Neuronal stem cell (in vitro differentiated cells): ENCODE measurements at regions not wholly inside any gene's neighbourhood (a gene's known extent, or its start where the extent isn't known, plus 50 kb on each side); places are given as distances from the start of the nearest gene placed in this dataset.

Experiments used
- DNase-seq: peaks from one replicate; pipeline ENCODE4 v3.0.0-alpha.2; 2013; ENCODE audit warnings: low spot score
- H2AFZ ChIP-seq: one replicate; pipeline ENCODE4 v1.6.1; 2013; ENCODE audit warnings: mild to moderate bottlenecking, low read length, inconsistent platforms
- H2AK5ac ChIP-seq: 2 replicates; pipeline ENCODE4 v1.6.1; 2013; ENCODE audit warnings: low read depth, mild to moderate bottlenecking, inconsistent platforms, low read length, moderate library complexity, mixed read lengths
- H2BK120ac ChIP-seq: 2 replicates; pipeline ENCODE4 v1.6.1; 2013; ENCODE audit warnings: low read depth, mild to moderate bottlenecking, inconsistent platforms, low read length, moderate library complexity, mixed read lengths
- H2BK12ac ChIP-seq: one replicate; pipeline ENCODE4 v1.6.1; 2013; ENCODE audit warnings: low read length, inconsistent platforms
- H2BK15ac ChIP-seq: 2 replicates; pipeline ENCODE4 v1.6.1; 2013; ENCODE audit warnings: mild to moderate bottlenecking, low read length, inconsistent platforms, mixed read lengths
- H2BK5ac ChIP-seq: one replicate; pipeline ENCODE4 v1.6.1; 2013; ENCODE audit warnings: inconsistent platforms, mild to moderate bottlenecking, low read length, moderate library complexity
- H3K14ac ChIP-seq: one replicate; pipeline ENCODE4 v1.6.1; 2013; ENCODE audit warnings: low read length, inconsistent platforms
- H3K18ac ChIP-seq: 2 replicates; pipeline ENCODE4 v1.6.1; 2013; ENCODE audit warnings: low read length, inconsistent platforms
- H3K23ac ChIP-seq: 2 replicates; pipeline ENCODE4 v1.6.1; 2013; ENCODE audit warnings: low read depth, mild to moderate bottlenecking, mixed read lengths, low read length, inconsistent platforms; ENCODE audit not compliant: poor library complexity
- H3K27ac ChIP-seq: replicated peaks from 3 replicates; pipeline ENCODE4 v1.5.1; 2013; ENCODE audit warnings: low read length, inconsistent platforms
- H3K27me3 ChIP-seq, 3 experiments: 2 replicates each; pipeline ENCODE4 v1.6.1; 2013; ENCODE audit warnings: low read length in 3 of 3, mild to moderate bottlenecking in 2 of 3, inconsistent platforms in 1 of 3, low read depth in 1 of 3, mixed read lengths in 1 of 3, moderate library complexity in 1 of 3; ENCODE audit not compliant: control insufficient read depth in 3 of 3, insufficient read depth in 3 of 3
- H3K36me3 ChIP-seq, 2 donors: replicated peaks in 1 of 2; 2 replicates each; pipeline ENCODE4 v1.6.1; 2013; ENCODE audit warnings: low read length in 2 of 2; ENCODE audit not compliant: control insufficient read depth in 2 of 2, insufficient read depth in 2 of 2
- H3K4ac ChIP-seq: 2 replicates; pipeline ENCODE4 v1.6.1; 2013; ENCODE audit warnings: inconsistent platforms, mild to moderate bottlenecking, low read length, moderate library complexity
- H3K4me1 ChIP-seq, 2 donors: 1 replicate in 1 of 2; 2 replicates in 1 of 2; pipeline ENCODE4 v1.6.1; 2013; ENCODE audit warnings: low read length in 2 of 2, low read depth in 1 of 2; ENCODE audit not compliant: control insufficient read depth in 2 of 2, insufficient read depth in 1 of 2
- H3K4me2 ChIP-seq: one replicate; pipeline ENCODE4 v1.6.1; 2013; ENCODE audit warnings: mild to moderate bottlenecking, low read length, inconsistent platforms; ENCODE audit not compliant: insufficient read depth, poor library complexity, severe bottlenecking
- H3K4me3 ChIP-seq, 2 donors: 2 replicates each; pipeline ENCODE4 v1.5.1; 2013; ENCODE audit warnings: low read length in 2 of 2, mild to moderate bottlenecking in 2 of 2, inconsistent platforms in 1 of 2, moderate library complexity in 1 of 2
- H3K79me1 ChIP-seq: one replicate; pipeline ENCODE4 v1.6.1; 2013; ENCODE audit warnings: low read depth, mild to moderate bottlenecking, inconsistent platforms, low read length, moderate library complexity
- H3K9ac ChIP-seq: one replicate; pipeline ENCODE4 v1.6.1; 2013; ENCODE audit warnings: mild to moderate bottlenecking, low read depth, low read length, inconsistent platforms; ENCODE audit not compliant: poor library complexity
- H3K9me3 ChIP-seq, 2 donors: replicated peaks in 1 of 2; 2 replicates each; pipeline versions ENCODE3 to v1.6.1; 2013; ENCODE audit warnings: low read length in 2 of 2, mild to moderate bottlenecking in 2 of 2, inconsistent platforms in 1 of 2, low read depth in 1 of 2, mixed read lengths in 1 of 2, moderate library complexity in 1 of 2; ENCODE audit not compliant: control insufficient read depth in 2 of 2, insufficient read depth in 1 of 2
- H4K8ac ChIP-seq: one replicate; pipeline ENCODE4 v1.6.1; 2013; ENCODE audit warnings: low read depth, mild to moderate bottlenecking, inconsistent platforms, low read length, moderate library complexity
- H4K91ac ChIP-seq: one replicate; pipeline ENCODE4 v1.6.1; 2013; ENCODE audit warnings: low read length, low read depth, mild to moderate bottlenecking, inconsistent platforms; ENCODE audit not compliant: poor library complexity
- WGBS, 2 donors: extraction: QIAGEN DNeasy Blood & Tissue Kit; methylation state at CpG; one replicate each; pipeline ENCODE4 v1.1.7; 2013; ENCODE audit warnings: missing lambda C conversion rate in 2 of 2, mixed read lengths in 1 of 2; ENCODE audit not compliant: insufficient read length in 2 of 2, insufficient replicate concordance in 1 of 2; ENCODE audit errors: extremely low coverage in 2 of 2; 5-methylcytosine and 5-hydroxymethylcytosine counted together

- peaks cover 0 to 1% of the 10 kb centered on the region in 2 donors for H3K4me1 ChIP-seq
- H3K18ac ChIP-seq = no peak overlapping the region
- H3K9ac ChIP-seq = no peak overlapping the region
- H3K27me3 ChIP-seq = no peaks in the 10 kb centered on the region
- no peak overlapping the region for H3K14ac ChIP-seq
- no peak for DNase-seq
- no peaks in the 10 kb centered on the region for H3K9me3 ChIP-seq
- H3K79me1 ChIP-seq = no peaks in the 10 kb centered on the region
- no peak overlapping the region for H2BK5ac ChIP-seq
- no peak overlapping the region for H3K4ac ChIP-seq
- H2AFZ ChIP-seq = no peak overlapping the region
- no peak overlapping the region for H4K8ac ChIP-seq
- H3K27ac ChIP-seq = no peak overlapping the region
- H2BK120ac ChIP-seq = no peak overlapping the region
- no peak overlapping the region for H4K91ac ChIP-seq
- H2BK15ac ChIP-seq = no peak overlapping the region
- H3K4me2 ChIP-seq = no peak overlapping the region
- H3K23ac ChIP-seq = no peak overlapping the region
- no peak overlapping the region for H2BK12ac ChIP-seq
- H2AK5ac ChIP-seq = no peak overlapping the region
- H3K36me3 ChIP-seq = no peaks in the 10 kb centered on the region
- H3K4me3 ChIP-seq = no peak overlapping the region
These were observed 1230.4 kb downstream of the PCDH18 start for GRCh38 chr4:136301749-136302495.

- Histone ChIP-seq H3K4me1 (peaks cover 0 to 7% of the 10 kb centered on the region in 2 donors), H2BK5ac (no peak overlapping the region), H3K36me3 (no peaks in the 10 kb centered on the region), H4K91ac (no peak overlapping the region), H3K4ac (no peak overlapping the region), H3K79me1 (no peaks in the 10 kb centered on the region), H2BK12ac (no peak overlapping the region), H4K8ac (no peak overlapping the region), H2AFZ (no peak overlapping the region), H3K27me3 (no peaks in the 10 kb centered on the region), H3K18ac (no peak overlapping the region), H2AK5ac (no peak overlapping the region), H3K9ac (no peak overlapping the region), H3K4me2 (no peak overlapping the region), H3K27ac (no peak overlapping the region), H3K23ac (no peak overlapping the region), H2BK15ac (no peak overlapping the region), H3K4me3 (no peak overlapping the region), H2BK120ac (no peak overlapping the region), H3K9me3 (no peaks in the 10 kb centered on the region), H3K14ac (no peak overlapping the region)
- no peak for DNase-seq
- no CpG with 5 or more reads among the region's 2 CpGs for WGBS, 2 donors
These were observed 1248.3 kb downstream of the PCDH18 start for GRCh38 chr4:136283977-136284376.

GRCh38 chr4:136281889-136282288, 1250.4 kb downstream of the PCDH18 start:
- Histone ChIP-seq H3K23ac (no peak overlapping the region), H2BK120ac (no peak overlapping the region), H3K79me1 (no peaks in the 10 kb centered on the region), H2BK12ac (no peak overlapping the region), H4K8ac (no peak overlapping the region), H3K36me3 (no peaks in the 10 kb centered on the region), H2BK5ac (no peak overlapping the region), H3K27ac (no peak overlapping the region), H3K18ac (no peak overlapping the region), H3K4me1 (peaks cover 0 to 7% of the 10 kb centered on the region in 2 donors), H3K4me3 (no peak overlapping the region), H3K27me3 (no peaks in the 10 kb centered on the region), H2AFZ (no peak overlapping the region), H2AK5ac (no peak overlapping the region), H4K91ac (no peak overlapping the region), H2BK15ac (no peak overlapping the region), H3K9me3 (no peaks in the 10 kb centered on the region), H3K4me2 (no peak overlapping the region), H3K14ac (no peak overlapping the region), H3K4ac (no peak overlapping the region), H3K9ac (no peak overlapping the region)
- no CpG with 5 or more reads among the region's 1 CpG for WGBS, 2 donors
- DNase-seq = no peak

- H3K4me1 ChIP-seq = peaks cover 0 to 7% of the 10 kb centered on the region in 2 donors
- WGBS, 2 donors = no CpG with 5 or more reads among the region's 6 CpGs
- H3K9ac ChIP-seq = no peak overlapping the region
These were observed 1251.0 kb downstream of the PCDH18 start for GRCh38 chr4:136281307-136281706.

More at GRCh38 chr4:136281307-136281706, 1251.0 kb downstream of the PCDH18 start:
- no peak overlapping the region for H3K14ac ChIP-seq
- no peak overlapping the region for H4K91ac ChIP-seq
- H3K4me3 ChIP-seq = no peak overlapping the region
- no peak for DNase-seq
- H2AK5ac ChIP-seq = no peak overlapping the region
- H2AFZ ChIP-seq = no peak overlapping the region
- H2BK5ac ChIP-seq = no peak overlapping the region
- H3K18ac ChIP-seq = no peak overlapping the region
- no peak overlapping the region for H3K23ac ChIP-seq
- H4K8ac ChIP-seq = no peak overlapping the region
- no peak overlapping the region for H2BK120ac ChIP-seq
- no peak overlapping the region for H2BK15ac ChIP-seq
- H3K79me1 ChIP-seq = no peaks in the 10 kb centered on the region
- no peaks in the 10 kb centered on the region for H3K9me3 ChIP-seq
- H3K4ac ChIP-seq = no peak overlapping the region
- H3K36me3 ChIP-seq = no peaks in the 10 kb centered on the region
- no peak overlapping the region for H3K27ac ChIP-seq
- no peaks in the 10 kb centered on the region for H3K27me3 ChIP-seq
- no peak overlapping the region for H2BK12ac ChIP-seq
- H3K4me2 ChIP-seq = no peak overlapping the region
